CD1c-positive myeloid dendritic cell (primary cell): ENCODE measurements at regions not wholly inside any gene's neighbourhood (a gene's known extent, or its start where the extent isn't known, plus 50 kb on each side); places are given as distances from the start of the nearest gene placed in this dataset.

ENCODE experiments used
- DNase-seq: peaks from one replicate; pipeline ENCODE4 v3.0.0-alpha.2; 2016; ENCODE audit errors: extremely low spot score

DNA sequence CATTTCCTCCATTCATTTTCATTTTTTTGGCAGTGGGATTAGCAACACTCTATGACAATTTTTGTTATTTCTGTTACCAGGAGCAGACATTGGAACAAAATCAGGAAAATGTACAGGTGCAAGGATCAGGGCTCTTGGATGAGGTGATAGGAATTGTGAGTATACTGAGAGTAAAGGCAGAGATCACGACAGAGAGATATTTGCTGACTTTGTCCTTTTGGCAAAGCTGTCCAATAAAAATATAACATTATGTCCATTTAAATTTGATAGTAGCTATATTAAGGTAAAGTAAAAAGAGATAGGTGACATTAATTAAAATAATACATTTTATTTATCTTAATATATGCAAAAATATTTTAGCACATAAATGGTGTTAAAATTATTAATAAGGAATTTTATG is 373.1 kb upstream of the GNPDA2 start:
- no peak for DNase-seq

GRCh38 chr4:45094684-45095083 is 368.3 kb upstream of the GNPDA2 start:
- no peak for DNase-seq

- DNase-seq, result no peak
These were observed 355.7 kb upstream of the GNPDA2 start for GRCh38 chr4:45082101-45082500.

DNA sequence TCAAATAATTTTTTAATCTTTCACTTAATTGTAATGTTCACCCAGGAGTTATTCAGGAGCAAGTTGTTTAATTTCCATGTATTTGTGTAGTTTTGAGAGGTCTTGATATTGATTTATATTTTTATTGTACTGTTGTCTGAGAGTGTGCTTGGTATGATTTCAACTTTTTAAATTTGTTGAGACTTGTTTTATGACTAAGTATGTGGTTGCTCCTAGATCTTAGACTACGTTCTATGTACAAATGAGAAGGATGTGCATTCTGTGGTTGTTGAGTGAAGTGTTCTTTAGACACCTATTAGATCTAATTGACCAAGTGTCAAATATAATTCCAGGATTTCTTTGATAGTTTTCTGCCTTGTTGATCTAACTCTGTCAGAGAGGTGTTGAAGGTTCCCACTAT is 353.3 kb upstream of the GNPDA2 start:
- DNase-seq, result no peak

- DNase-seq, result no peak
These were observed 351.8 kb upstream of the GNPDA2 start for GRCh38 chr4:45078201-45078600.

DNA sequence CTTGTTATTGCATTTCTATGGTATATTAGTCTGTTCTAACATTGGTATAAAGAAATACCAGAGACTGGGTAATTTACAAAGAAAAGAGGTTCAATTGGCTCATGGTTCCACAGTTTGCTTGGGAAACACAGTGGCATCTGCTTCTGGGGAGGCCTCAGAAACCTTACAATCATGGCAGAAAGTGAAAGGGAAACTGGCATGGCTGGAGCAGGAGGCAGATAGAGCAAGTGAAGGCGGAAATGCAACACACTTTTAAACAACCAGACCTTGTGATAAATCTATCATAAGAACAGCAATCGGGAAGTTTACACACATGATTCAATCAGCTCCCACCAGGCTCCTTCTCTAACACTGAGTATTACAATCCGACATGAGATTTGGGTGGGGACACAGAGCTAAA is 346.6 kb upstream of the GNPDA2 start:
- no peak for DNase-seq

GRCh38 chr4:45064741-45065140 is 338.4 kb upstream of the GNPDA2 start:
- DNase-seq, result no peak

DNA sequence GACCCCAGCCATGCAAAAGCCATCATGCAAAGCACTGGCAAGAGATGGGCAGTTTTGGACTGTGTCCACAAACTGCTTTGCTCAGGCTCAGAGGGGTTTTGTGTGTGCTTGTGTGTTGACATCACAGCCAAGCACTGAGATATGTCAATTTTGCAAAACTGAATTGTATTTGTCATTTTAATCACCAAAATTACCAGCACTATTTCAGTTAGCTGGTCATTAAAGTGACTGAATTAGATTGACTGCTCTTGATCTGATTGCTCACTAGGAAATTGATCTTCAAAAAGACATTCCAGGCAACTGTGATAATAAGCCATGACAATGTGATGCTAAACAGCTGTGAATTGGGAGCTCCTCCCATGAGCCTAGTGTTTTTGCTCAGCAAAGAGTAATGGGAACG is 337.3 kb upstream of the GNPDA2 start:
- no peak for DNase-seq

GRCh38 chr4:45062935-45063545 is 336.7 kb upstream of the GNPDA2 start:
- DNase-seq, result no peak

DNA sequence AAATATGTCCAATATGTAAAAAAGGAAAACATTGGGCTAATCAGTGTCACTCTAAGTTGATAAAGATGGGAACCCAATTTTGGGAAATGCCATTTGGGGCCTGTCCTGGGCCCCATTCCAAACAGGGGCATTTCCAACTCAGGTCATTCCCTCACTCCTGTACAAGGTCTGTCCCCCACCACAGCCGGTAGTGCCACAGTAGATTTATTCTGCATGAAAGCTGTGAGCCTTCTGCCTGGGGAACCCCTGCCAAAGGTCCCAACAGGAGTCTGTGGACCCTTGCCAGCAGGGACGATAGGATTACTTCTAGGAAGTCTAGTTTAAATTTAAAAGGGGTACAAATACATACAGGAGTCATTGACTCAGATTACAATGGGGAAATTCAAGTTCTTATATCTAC is 317.6 kb upstream of the GNPDA2 start:
- DNase-seq, result no peak

DNA sequence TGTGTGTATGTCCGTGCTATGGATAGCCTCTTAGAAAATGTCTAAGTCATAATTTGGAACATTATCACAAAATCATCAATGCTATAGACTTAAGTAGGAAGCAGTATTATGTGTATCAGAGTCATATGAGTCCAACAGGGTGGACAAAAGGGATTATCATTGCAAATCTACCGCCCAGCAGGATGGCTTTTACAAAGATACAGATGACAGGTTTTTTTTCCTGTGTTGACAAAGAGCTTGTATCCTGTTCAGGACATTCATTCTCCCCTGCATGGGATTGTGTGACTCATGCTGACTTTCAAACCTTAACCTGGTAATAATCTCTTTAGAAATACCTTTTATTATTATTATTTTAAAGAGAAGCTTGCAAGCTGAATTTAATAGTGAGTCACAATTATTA is 310.3 kb upstream of the GNPDA2 start:
- DNase-seq, result no peak

DNA sequence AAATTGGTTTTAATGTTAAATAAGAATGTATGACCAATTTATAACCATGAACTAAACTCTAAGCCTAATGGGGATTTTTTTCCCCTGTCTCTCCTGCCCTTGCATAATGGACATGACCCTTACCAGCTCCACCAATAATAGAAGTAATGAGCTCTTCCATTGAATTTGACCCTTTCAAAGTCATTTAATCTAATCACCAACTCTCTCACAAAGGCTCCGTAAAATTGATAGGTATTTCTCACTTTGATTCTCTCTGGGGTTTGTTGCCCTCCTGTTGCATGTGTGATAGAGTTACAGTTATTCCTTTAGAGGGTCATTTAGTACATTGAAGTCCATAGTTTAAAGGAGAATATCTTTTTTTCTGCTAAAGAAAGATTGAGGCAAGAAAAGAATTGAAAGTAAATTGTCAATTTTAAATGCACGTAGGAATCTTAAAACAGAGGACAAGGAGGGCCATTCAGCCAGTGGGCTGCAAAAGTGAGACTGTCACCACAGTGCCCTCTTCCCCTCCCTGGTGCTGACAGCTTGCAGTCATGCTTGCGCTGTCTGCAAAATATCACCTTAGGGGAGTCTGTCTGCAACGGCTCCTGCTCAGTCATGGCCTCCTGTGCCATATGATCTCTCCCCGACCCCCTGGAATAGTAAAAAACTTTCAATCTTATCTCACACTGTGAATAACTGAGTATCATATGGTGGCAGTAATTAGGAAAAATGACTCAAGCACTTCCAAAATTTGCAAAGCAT is 307.5 kb upstream of the GNPDA2 start:
- no peak for DNase-seq

GRCh38 chr4:45030059-45030458 is 303.7 kb upstream of the GNPDA2 start:
- no peak for DNase-seq

GRCh38 chr4:45007508-45007907 is 281.2 kb upstream of the GNPDA2 start:
- DNase-seq, result no peak

- no peak for DNase-seq
These were observed 279.7 kb upstream of the GNPDA2 start for GRCh38 chr4:45006078-45006477.

DNA sequence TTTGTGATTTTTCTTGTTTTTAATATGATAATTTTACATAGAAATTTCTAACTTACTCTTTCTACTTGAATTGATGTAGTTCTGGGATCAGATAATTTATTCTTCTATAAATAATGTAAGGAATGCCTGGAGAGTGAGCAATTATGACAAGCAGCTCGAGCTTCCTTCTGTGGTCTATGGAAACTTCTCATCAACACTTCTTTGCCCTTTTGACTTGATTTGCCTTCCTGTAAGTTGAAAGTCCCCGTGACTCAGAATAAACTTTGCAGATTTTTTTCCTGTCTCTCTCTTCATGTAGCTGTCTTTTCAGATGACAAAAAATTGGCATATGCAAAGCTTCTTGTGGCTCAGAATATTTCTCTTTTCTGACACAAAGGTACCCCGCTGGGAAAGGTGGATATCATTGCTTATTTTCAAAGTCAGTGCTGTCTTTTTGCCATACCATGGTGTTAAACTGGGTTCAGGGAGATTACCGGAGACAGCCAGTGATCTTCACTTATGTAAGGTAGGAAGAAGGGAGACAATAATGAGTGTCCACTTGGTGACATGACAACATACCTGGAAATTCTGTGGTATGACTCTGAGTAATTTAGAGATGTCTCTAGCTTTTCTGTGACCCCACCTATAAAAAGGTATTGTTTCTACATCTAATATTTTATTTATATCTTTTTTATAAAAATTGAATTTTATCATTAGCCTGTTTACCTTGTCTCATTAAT is 278.6 kb upstream of the GNPDA2 start:
- DNase-seq, result no peak

DNA sequence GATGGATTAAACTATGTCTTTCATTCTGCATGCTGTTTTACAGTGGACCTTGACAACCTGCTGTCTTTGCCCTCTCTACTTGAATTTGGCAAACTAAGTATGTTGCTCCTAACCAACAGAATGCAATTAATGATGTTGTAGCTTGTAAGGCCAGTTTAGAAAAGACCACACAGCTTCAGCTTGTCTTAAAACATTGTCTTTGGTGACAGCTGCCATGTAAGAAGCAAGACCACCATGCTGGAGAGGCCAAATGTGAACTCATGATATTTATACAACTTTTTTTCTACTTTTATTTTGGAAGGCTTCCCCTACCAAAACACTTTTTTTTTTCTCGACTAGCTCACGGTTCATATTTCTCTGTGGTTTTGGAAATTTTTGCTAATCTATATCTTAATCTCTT is 278.0 kb upstream of the GNPDA2 start:
- no peak for DNase-seq

DNA sequence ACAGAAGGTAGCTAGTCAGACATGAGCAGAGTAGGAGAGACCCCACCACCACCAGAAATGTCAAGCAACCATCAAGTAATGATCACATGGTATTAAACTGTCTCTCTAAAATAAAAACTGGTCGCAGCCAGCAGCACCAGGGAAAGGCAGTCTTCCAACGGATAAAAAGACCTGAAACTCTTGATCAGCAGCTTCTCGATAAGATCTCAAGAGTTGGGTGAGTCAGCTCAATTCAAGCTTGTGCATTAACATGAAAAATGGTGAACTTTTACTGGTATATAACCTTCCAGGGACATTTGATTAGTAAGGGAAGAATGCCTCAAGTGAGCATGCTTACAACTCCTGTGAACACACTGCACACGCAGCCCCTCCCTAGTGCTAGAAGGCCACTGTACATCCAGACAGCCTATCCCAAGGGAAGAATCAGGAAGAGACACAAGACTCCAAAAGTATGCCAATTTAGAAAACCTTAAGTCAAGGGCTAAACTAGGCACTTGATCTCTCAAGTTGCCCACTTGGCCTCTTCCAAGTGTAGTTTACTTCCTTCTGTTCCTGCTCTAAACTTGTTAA is 270.0 kb upstream of the GNPDA2 start:
- DNase-seq, result no peak

GRCh38 chr4:44988011-44988410 is 261.7 kb upstream of the GNPDA2 start:
- no peak for DNase-seq

- DNase-seq, result no peak
These were observed 259.6 kb upstream of the GNPDA2 start for GRCh38 chr4:44985938-44986337.

GRCh38 chr4:44985152-44985551 is 258.8 kb upstream of the GNPDA2 start:
- DNase-seq, result no peak

GRCh38 chr4:44984083-44984482 is 257.7 kb upstream of the GNPDA2 start:
- no peak for DNase-seq

DNA sequence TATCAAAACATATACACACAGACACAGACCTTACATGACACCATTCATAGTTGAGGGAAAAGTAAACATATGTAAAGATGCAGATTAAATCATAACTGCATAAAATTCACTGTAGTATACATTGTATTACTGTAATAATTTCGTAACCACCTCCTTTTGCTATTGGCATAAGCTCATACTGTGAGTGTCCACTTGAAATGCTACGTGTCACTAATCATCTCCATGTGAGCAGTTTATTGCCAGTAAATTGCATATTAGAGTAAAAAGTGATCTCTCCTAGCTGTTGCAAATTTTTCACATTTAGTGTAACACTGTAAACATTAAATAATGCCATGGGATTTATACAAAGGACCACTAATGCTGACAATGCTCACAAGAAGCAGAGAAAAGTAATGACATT is 256.7 kb upstream of the GNPDA2 start:
- DNase-seq, result no peak
